ENCODE measurements at regions not wholly inside any gene's neighbourhood (a gene's known extent, or its start where the extent isn't known, plus 50 kb on each side); places are given as distances from the start of the nearest gene placed in this dataset.

DNA sequence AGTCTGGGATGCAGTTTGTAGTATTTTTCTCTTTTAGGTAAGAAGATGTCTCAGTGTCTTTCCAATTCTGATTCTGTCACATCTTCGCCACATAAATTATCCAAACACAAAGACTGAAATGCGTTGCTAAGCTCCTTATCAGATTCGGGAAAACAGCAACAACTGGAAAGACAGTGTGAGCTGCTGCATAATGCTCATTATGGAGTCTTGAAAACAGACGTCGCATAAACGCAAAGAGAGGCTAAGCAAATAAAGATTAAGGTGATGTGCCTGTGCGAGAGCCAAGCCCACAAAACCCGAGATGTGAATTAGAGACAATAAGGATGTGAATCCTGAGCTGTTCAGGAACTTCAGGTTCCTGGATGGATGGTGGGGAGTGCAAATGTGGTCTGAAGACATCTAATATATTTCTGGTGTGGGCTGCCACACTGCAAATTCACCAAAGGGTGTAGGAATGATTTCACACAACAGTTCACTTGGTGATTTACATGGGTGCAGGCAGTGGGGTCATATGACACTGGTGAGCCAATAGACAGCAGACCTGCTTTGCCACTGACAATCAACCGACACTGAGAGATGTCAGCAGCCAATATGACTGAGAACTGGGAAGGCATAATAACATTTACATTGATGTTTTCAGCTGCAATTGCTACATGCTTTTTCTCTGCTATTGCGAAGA lies 195.8 kb downstream of the MTX2 start:
- DNase-seq (ENCODE audit: low read depth in 1 of 2, low spot score in 1 of 2): no peak
- H3K27ac ChIP-seq: no peak overlapping the region
- H3K4me2 ChIP-seq: no peak overlapping the region
- ChIA-PET CTCF (interaction anchor here (1.2 to 3.7 kb wide), 2 partner anchors 10 to 324 kb away, joined by 5 to 12 read pairs; no protein-coding TSS in a partner anchor), POLR2A (interaction anchor here (0.7 kb wide), 1 partner anchor 10 kb away, joined by 3 read pairs; no protein-coding TSS in a partner anchor)
- H3K9me3 ChIP-seq: no peaks in the 10 kb centered on the region
- WGBS (ENCODE audit: missing lambda C conversion rate): 62% methylated on average over 10 of the region's 10 CpGs
- TF ChIP-seq, protein P1, sequence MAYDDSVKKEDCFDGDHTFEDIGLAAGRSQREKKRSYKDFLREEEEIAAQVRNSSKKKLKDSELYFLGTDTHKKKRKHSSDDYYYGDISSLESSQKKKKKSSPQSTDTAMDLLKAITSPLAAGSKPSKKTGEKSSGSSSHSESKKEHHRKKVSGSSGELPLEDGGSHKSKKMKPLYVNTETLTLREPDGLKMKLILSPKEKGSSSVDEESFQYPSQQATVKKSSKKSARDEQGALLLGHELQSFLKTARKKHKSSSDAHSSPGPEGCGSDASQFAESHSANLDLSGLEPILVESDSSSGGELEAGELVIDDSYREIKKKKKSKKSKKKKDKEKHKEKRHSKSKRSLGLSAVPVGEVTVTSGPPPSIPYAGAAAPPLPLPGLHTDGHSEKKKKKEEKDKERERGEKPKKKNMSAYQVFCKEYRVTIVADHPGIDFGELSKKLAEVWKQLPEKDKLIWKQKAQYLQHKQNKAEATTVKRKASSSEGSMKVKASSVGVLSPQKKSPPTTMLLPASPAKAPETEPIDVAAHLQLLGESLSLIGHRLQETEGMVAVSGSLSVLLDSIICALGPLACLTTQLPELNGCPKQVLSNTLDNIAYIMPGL (CRISPR knock-in tag; IDR thresholded peaks at IDR 0.05; ENCODE audit: borderline replicate concordance): no peak
- TF ChIP-seq GATA3 (IDR thresholded peaks at IDR 0.05; ENCODE audit: borderline replicate concordance) (no peak), HOXB5 (CRISPR knock-in tag; IDR thresholded peaks at IDR 0.05) (no peak), CHD4 (IDR thresholded peaks at IDR 0.05; ENCODE audit: borderline replicate concordance) (no peak), NR3C1 (IDR thresholded peaks at IDR 0.05) (no peak), NFE2L2 (conservative IDR thresholded peaks at IDR 0.05; ENCODE audit: low read length) (no peak), FOSB (CRISPR knock-in tag; IDR thresholded peaks at IDR 0.05) (no peak), RARB (CRISPR knock-in tag; IDR thresholded peaks at IDR 0.05) (no peak), POLR2A (IDR thresholded peaks at IDR 0.05; ENCODE audit: low read length) (no peak), ZFP36 (IDR thresholded peaks at IDR 0.05; ENCODE audit: borderline replicate concordance, partially characterized antibody) (no peak), E2F6 (IDR thresholded peaks at IDR 0.05; ENCODE audit: borderline replicate concordance, low read depth) (no peak)
- TF ChIP-seq, protein P2, sequence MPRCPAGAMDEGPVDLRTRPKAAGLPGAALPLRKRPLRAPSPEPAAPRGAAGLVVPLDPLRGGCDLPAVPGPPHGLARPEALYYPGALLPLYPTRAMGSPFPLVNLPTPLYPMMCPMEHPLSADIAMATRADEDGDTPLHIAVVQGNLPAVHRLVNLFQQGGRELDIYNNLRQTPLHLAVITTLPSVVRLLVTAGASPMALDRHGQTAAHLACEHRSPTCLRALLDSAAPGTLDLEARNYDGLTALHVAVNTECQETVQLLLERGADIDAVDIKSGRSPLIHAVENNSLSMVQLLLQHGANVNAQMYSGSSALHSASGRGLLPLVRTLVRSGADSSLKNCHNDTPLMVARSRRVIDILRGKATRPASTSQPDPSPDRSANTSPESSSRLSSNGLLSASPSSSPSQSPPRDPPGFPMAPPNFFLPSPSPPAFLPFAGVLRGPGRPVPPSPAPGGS (IDR thresholded peaks at IDR 0.05): no peak
- TF ChIP-seq, protein P3, sequence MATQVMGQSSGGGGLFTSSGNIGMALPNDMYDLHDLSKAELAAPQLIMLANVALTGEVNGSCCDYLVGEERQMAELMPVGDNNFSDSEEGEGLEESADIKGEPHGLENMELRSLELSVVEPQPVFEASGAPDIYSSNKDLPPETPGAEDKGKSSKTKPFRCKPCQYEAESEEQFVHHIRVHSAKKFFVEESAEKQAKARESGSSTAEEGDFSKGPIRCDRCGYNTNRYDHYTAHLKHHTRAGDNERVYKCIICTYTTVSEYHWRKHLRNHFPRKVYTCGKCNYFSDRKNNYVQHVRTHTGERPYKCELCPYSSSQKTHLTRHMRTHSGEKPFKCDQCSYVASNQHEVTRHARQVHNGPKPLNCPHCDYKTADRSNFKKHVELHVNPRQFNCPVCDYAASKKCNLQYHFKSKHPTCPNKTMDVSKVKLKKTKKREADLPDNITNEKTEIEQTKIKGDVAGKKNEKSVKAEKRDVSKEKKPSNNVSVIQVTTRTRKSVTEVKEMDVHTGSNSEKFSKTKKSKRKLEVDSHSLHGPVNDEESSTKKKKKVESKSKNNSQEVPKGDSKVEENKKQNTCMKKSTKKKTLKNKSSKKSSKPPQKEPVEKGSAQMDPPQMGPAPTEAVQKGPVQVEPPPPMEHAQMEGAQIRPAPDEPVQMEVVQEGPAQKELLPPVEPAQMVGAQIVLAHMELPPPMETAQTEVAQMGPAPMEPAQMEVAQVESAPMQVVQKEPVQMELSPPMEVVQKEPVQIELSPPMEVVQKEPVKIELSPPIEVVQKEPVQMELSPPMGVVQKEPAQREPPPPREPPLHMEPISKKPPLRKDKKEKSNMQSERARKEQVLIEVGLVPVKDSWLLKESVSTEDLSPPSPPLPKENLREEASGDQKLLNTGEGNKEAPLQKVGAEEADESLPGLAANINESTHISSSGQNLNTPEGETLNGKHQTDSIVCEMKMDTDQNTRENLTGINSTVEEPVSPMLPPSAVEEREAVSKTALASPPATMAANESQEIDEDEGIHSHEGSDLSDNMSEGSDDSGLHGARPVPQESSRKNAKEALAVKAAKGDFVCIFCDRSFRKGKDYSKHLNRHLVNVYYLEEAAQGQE (IDR thresholded peaks at IDR 0.05): no peak
- TF ChIP-seq, protein P4, sequence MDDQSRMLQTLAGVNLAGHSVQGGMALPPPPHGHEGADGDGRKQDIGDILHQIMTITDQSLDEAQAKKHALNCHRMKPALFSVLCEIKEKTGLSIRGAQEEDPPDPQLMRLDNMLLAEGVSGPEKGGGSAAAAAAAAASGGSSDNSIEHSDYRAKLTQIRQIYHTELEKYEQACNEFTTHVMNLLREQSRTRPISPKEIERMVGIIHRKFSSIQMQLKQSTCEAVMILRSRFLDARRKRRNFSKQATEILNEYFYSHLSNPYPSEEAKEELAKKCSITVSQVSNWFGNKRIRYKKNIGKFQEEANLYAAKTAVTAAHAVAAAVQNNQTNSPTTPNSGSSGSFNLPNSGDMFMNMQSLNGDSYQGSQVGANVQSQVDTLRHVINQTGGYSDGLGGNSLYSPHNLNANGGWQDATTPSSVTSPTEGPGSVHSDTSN (IDR thresholded peaks at IDR 0.05): no peak
- H3K4me3 ChIP-seq: no peak overlapping the region
- H3K4me1 ChIP-seq: no peaks in the 10 kb centered on the region
- FAIRE-seq: no peak
- peak in 1 of 2 experiments; percentile 45; a peak in 1 of 6 replicates for ATAC-seq

GRCh38 chr2:176466918-176467452 lies 197.7 kb downstream of the MTX2 start:
- CTCF ChIA-PET: interaction anchor here (1.3 kb wide), 1 partner anchor 12 kb away, joined by 4 read pairs; no protein-coding TSS in a partner anchor
- Histone ChIP-seq H3K9me3 (no peaks in the 10 kb centered on the region), H3K4me3 (no peak overlapping the region), H3K27ac (no peak overlapping the region), H3K4me1 (no peaks in the 10 kb centered on the region), H3K4me2 (no peak overlapping the region)
- no peak for ATAC-seq
- no peak for FAIRE-seq
- no peak for DNase-seq (ENCODE audit: low read depth in 1 of 2, low spot score in 1 of 2)
- 45% methylated on average over 5 of the region's 5 CpGs for WGBS (ENCODE audit: missing lambda C conversion rate)
- POLR2A ChIA-PET: no interaction called here
- TF ChIP-seq, protein P5, sequence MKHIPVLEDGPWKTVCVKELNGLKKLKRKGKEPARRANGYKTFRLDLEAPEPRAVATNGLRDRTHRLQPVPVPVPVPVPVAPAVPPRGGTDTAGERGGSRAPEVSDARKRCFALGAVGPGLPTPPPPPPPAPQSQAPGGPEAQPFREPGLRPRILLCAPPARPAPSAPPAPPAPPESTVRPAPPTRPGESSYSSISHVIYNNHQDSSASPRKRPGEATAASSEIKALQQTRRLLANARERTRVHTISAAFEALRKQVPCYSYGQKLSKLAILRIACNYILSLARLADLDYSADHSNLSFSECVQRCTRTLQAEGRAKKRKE (CRISPR knock-in tag; IDR thresholded peaks at IDR 0.05; ENCODE audit: low read depth): no peak
- TF ChIP-seq RFX5 (IDR thresholded peaks at IDR 0.05) (no peak), HOXB13 (CRISPR knock-in tag; IDR thresholded peaks at IDR 0.05; ENCODE audit: low read depth) (no peak), PHF8 (IDR thresholded peaks at IDR 0.05; ENCODE audit: borderline replicate concordance, low read depth) (no peak), HEYL (CRISPR knock-in tag; IDR thresholded peaks at IDR 0.05) (no peak), EHF (CRISPR knock-in tag; IDR thresholded peaks at IDR 0.05) (no peak), HOXB5 (CRISPR knock-in tag; IDR thresholded peaks at IDR 0.05) (no peak), POLR2AphosphoS2 (conservative IDR thresholded peaks at IDR 0.05; ENCODE audit: low read length) (no peak), CBX2 (IDR thresholded peaks at IDR 0.05; ENCODE audit: borderline replicate concordance, low read depth) (no peak), FOSB (CRISPR knock-in tag; IDR thresholded peaks at IDR 0.05) (no peak), FOSL2 (IDR thresholded peaks at IDR 0.05) (no peak), FOSL2 (CRISPR knock-in tag; IDR thresholded peaks at IDR 0.05) (no peak), CHD2 (IDR thresholded peaks at IDR 0.05; ENCODE audit: low read length, partially characterized antibody) (no peak)
- TF ChIP-seq, protein P6, sequence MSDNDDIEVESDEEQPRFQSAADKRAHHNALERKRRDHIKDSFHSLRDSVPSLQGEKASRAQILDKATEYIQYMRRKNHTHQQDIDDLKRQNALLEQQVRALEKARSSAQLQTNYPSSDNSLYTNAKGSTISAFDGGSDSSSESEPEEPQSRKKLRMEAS (IDR thresholded peaks at IDR 0.05): no peak
- TF ChIP-seq, protein P7, sequence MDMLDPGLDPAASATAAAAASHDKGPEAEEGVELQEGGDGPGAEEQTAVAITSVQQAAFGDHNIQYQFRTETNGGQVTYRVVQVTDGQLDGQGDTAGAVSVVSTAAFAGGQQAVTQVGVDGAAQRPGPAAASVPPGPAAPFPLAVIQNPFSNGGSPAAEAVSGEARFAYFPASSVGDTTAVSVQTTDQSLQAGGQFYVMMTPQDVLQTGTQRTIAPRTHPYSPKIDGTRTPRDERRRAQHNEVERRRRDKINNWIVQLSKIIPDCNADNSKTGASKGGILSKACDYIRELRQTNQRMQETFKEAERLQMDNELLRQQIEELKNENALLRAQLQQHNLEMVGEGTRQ (IDR thresholded peaks at IDR 0.05): no peak

All from A549 (cell line).